Activated T-helper 17 cell treated with anti-CD3 and anti-CD28 coated beads, Interleukin-2, amount 50 U/mL, for 72 hours (primary cell): ENCODE measurements at regions not wholly inside any gene's neighbourhood (a gene's known extent, or its start where the extent isn't known, plus 50 kb on each side); places are given as distances from the start of the nearest gene placed in this dataset.
"Not testable (repeated sequence)": the region's sequence is repeated elsewhere in the genome, so short reads cannot be mapped to it uniquely, and the experiment has no call there.

ENCODE experiments used
- ATAC-seq: fragments of 150-1000 bp; cut with Tn5 transposase; replicated peaks from 2 replicates; pipeline ENCODE4 v1.10.0; 2021; ENCODE audit warnings: mild to moderate bottlenecking, moderate library complexity
- H3K27ac Mint-ChIP-seq: one replicate; pipeline ENCODE4 v1.8.0; 2022; ENCODE audit warnings: mixed read lengths
- H3K27me3 Mint-ChIP-seq: one replicate; pipeline ENCODE4 v1.8.0; 2022; ENCODE audit warnings: mixed read lengths
- H3K36me3 Mint-ChIP-seq: one replicate; pipeline ENCODE4 v1.8.0; 2022; ENCODE audit warnings: low read depth, mild to moderate bottlenecking, mixed read lengths
- H3K4me1 Mint-ChIP-seq: one replicate; pipeline ENCODE4 v1.8.0; 2022; ENCODE audit warnings: mixed read lengths
- H3K4me3 Mint-ChIP-seq: one replicate; pipeline ENCODE4 v1.8.0; 2022; ENCODE audit warnings: mild to moderate bottlenecking, mixed read lengths
- H3K9me3 Mint-ChIP-seq: one replicate; pipeline ENCODE4 v1.8.0; 2022; ENCODE audit warnings: mixed read lengths

DNA sequence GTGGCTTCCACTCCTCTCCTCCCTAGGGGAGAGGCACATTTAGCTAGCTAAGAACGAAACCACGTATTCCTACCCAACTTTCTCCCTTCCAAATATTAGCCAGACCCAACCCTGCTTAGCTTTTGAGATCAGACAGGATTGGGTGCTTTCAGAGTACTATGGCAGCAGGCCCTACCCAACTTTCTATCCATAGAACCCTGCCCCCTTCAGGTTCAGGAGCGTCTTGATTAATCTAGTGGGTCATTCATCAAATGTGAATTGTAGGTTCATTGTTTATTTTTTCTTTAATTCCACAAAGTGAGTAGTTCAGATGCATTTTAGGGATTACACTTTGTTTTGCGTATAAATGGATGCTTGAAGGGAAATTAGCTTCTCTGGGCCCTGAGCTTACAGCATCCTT is 188.3 kb downstream of the MIB1 start:
- Mint-ChIP-seq H3K9me3 (no peaks in the 10 kb centered on the region), H3K4me1 (no peaks in the 10 kb centered on the region), H3K4me3 (no peak overlapping the region), H3K27ac (no peak overlapping the region), H3K27me3 (peaks cover 8% of the 10 kb centered on the region), H3K36me3 (no peaks in the 10 kb centered on the region)
- no peak for ATAC-seq

DNA sequence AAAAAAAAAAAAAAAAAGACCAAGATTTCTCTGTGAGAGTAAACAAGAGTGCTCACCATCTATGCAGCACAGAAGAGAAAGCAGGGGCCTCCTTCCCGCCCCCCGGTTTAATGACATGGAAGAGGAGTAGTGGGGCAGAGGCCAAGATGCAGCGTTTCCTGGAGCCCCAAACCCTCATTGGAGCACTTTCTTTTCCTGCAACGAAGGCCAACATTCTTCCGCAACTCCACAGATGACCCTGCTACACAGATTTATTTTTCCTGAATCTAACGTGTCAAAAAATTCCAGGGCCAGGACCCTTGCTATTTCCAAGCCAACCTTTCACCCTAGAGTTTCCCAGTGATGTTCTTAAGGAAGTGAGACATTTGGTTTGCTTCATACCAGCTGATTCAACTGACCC is 189.6 kb downstream of the MIB1 start:
- H3K4me3 Mint-ChIP-seq: no peak overlapping the region
- H3K27ac Mint-ChIP-seq: no peak overlapping the region
- H3K27me3 Mint-ChIP-seq: peaks cover 8% of the 10 kb centered on the region
- no peaks in the 10 kb centered on the region for H3K9me3 Mint-ChIP-seq
- H3K36me3 Mint-ChIP-seq: no peaks in the 10 kb centered on the region
- ATAC-seq: no peak
- no peaks in the 10 kb centered on the region for H3K4me1 Mint-ChIP-seq

DNA sequence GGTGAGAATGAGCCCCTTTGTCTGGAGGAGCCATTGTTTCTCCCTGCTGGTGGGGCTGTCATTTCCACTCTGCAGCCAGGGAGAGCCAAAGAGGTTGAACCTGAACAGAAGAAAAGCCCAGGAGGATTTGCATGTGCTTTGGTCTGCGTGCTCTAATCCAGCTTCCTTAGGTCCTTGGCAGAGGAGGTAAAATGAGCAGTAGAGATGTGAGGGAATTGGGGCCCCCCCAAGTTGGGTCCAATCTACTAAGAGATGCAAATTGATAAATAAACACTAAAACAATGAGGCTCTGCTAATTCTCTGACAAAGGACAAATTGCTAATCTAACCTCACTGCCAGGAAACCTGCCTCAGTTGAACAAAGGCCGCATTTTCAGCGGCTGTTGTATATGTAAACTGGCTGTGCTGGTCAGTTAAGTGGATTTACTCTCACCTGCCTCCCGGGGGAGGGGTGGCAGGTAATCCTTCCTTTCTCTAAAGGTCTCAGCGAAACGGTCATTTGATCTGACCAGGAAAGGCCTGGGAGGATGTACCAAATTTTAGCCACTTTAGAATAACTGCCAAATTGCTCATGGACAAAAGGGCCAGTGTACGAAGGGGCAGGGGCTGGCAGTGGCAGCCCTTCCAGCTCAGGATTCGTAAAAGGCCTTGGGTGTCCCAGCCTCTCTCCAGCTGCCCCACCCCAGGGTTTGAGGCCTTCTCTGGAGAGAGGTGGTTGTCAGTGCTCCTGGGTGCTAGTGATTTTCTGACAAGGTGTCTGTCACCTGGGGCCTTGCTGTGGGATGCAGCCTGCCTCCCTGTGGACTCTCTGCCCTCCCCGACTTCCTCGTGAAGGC is 193.6 kb downstream of the MIB1 start:
- no peak overlapping the region for H3K27ac Mint-ChIP-seq
- no peaks in the 10 kb centered on the region for H3K9me3 Mint-ChIP-seq
- ATAC-seq: no peak
- peaks cover 10% of the 10 kb centered on the region for H3K27me3 Mint-ChIP-seq
- no peak overlapping the region for H3K4me3 Mint-ChIP-seq
- H3K4me1 Mint-ChIP-seq: no peaks in the 10 kb centered on the region
- no peaks in the 10 kb centered on the region for H3K36me3 Mint-ChIP-seq

DNA sequence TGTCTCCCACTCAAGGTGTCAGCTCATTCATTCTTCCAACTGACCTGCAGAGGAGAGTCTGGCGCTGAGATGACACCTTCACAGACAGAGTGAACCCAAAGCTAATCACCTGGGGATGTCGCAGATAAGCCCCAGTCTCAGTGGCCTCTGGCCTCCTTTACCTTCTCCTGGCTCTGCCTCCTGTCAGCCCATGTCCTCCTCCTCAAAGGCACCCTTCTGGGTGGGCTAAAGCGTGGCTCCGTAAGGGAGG is 194.1 kb downstream of the MIB1 start:
- H3K36me3 Mint-ChIP-seq: no peaks in the 10 kb centered on the region
- H3K9me3 Mint-ChIP-seq: no peaks in the 10 kb centered on the region
- no peak for ATAC-seq
- H3K4me1 Mint-ChIP-seq: no peaks in the 10 kb centered on the region
- H3K27me3 Mint-ChIP-seq: peaks cover 12% of the 10 kb centered on the region
- H3K4me3 Mint-ChIP-seq: no peak overlapping the region
- H3K27ac Mint-ChIP-seq: no peak overlapping the region

DNA sequence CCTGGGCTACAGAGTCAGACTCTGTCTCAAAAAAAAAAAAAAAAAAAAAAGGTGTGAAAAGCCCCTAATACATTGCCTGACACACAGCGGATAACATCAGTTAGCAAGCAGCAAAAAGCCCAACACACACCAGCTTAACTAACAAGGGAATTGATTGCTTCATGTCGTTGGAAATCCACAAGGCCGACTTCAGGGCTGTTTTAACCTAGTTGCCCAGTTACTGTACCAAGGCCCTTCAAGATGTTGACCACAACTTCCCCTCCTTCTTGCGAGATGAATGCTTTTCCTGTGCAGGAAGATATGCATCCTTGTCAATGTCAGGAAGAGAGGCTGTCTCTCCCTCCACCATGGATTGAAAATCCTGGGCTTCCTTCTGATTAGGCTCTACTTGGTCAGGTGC is 202.9 kb downstream of the MIB1 start:
- Mint-ChIP-seq H3K27ac (no peak overlapping the region), H3K9me3 (no peaks in the 10 kb centered on the region), H3K4me3 (no peak overlapping the region), H3K4me1 (no peaks in the 10 kb centered on the region), H3K36me3 (no peaks in the 10 kb centered on the region), H3K27me3 (peaks cover 8% of the 10 kb centered on the region)
- no peak for ATAC-seq

DNA sequence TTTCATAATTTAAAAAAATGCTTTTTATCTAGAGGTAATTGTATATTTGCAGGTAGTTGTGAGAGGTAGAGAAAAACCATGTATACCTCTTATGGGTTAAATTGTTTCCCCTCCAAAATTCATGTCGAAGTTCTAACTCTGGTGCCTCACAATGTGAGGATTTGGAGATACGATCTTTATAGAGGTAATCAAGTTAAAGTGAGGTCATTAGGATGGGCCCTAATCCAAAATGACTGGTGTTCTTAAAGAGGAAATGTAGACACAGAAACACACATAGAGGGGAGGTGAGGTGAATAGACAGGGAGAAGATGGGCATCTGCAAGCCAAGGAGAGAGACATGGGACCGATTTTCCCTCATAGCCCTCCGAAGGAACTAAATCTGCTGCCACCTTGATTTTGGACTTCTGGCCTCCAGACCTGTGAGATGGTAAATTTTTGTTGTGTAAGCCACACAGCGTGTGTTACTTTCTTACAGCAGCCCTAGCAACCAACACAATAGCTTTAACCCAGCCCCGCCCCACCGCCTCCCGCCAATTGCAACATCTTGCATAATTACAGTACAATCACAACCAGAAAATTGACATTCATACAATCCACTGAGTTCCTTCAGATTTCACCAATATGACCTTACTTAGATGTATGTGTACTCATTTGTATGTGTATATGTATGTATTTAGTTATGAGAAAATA is 208.9 kb downstream of the MIB1 start:
- Mint-ChIP-seq H3K27ac (no peak overlapping the region), H3K27me3 (peaks cover 29% of the 10 kb centered on the region), H3K4me3 (no peak overlapping the region), H3K36me3 (no peaks in the 10 kb centered on the region), H3K9me3 (no peaks in the 10 kb centered on the region), H3K4me1 (no peaks in the 10 kb centered on the region)
- ATAC-seq: no peak

DNA sequence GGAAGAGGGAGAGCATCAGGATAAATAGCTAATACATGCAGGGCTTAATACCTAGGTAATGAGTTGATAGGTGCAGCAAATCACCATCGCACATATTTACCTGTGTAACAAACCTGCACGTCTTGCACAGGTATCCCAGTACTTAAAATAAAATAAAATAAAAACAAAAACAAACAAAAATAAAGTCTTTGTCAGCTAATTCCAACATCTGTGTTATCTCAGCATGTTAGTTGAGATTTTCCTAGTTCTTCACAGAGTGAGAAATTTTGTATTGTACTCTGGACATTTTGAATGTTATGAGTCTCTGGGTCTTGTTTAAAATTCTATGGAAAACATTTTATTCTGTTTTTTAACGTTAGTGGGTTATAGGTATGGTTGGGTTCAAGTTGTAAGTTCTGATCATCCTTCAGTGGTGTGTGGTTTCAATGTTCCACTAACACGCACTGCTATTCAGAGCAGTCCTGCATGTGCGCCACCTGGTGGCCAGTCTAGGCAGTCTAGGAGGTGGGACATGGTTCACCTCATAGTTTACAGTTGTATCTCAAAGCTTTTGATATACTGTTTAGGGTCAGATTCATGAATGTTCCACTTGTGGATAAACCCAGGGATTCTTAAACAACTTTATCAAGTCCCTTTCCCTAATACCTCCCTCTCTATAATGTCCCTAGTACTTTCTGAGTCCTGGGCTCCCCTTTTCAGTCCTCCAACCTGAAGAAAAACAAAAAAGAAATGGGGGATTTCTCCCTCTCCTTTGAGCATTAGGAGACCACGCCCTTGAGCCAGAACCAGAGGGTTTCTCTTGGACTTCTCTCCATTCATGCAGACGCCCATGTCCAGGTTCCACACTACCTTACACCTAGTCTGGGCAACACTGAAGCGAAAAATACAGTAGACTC is 213.4 kb upstream of the GATA6 start:
- Mint-ChIP-seq H3K27ac (no peak overlapping the region), H3K4me1 (no peaks in the 10 kb centered on the region), H3K4me3 (no peak overlapping the region), H3K9me3 (no peaks in the 10 kb centered on the region), H3K27me3 (peaks cover 24% of the 10 kb centered on the region), H3K36me3 (no peaks in the 10 kb centered on the region)
- peak; percentile 93 for ATAC-seq

DNA sequence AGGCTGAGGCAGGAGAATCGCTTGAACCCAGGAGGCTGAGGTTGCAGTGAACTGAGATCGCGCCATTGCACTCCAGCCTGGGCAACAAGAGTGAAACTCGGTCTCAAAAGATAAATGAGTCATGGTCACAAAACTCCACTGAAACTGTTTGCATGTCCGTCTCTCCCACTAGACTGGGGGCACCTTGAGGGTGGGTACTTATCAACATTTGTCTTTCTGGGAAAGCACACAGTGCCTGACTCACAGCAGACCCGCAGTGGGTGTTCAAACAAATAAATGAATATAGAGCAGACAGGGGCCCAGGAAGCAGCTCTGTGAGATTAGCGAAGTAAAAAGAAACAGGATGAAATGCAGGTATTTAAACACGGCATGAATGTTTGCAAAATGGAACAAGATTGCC is 211.1 kb upstream of the GATA6 start:
- no peak overlapping the region for H3K27ac Mint-ChIP-seq
- H3K36me3 Mint-ChIP-seq: no peaks in the 10 kb centered on the region
- no peak overlapping the region for H3K4me3 Mint-ChIP-seq
- no peaks in the 10 kb centered on the region for H3K4me1 Mint-ChIP-seq
- H3K27me3 Mint-ChIP-seq: peaks cover 25% of the 10 kb centered on the region
- no peaks in the 10 kb centered on the region for H3K9me3 Mint-ChIP-seq
- no peak for ATAC-seq

DNA sequence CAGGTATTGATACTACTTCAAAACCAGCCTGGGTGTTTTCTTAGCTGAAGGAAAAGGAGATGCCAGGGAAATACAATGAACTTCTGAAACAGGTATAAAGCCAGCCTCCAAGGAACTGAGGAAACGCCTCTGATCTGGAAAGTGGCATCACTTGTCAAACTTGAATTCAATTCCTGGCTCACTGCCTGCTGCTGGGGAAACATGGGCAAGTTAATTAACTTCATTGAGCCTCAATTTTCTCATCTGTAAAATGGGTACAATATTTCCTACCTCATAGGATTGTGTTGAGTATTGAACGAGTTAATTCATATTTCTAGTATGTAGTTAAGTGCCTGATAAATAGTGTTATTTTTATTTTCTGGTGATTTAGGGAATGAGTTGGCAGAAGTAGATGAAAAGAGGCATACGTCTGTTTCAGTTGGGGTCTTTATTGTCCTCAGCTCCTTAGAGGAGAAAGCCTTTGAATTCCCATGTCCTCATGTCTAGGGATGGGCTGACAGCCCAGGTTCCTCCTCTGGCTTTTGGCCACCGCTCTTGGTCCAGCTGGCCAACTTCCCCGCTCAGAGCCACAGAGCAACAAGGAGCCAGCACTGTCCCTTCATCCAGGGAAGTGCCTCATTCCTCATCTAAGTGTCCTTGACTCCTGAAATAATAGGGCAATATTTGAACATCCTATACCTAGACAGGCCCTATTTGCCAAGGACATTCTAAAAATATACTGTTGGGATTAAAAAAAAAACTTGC is 210.5 kb upstream of the GATA6 start:
- Mint-ChIP-seq H3K36me3 (no peaks in the 10 kb centered on the region), H3K27me3 (peaks cover 24% of the 10 kb centered on the region), H3K27ac (no peak overlapping the region)

DNA sequence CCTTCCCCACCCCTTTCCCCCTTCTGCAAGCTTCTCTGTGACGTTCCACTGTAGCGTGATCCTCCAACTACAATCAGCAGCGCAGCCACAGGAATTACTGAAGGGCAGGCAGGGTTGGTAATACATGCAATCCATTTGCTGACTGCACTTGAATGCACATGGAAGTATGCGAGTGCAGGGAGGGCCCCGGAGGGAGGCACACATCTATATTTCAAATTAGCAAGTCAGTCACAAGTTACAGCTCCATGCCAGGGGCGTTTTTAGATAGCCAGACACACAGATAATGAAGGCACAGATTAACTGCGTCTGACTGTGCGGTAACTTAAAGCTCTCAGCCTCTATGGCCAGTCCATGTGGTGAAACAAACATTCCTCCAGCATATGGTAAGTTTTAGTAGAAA is 209.2 kb upstream of the GATA6 start:
- no peaks in the 10 kb centered on the region for H3K4me1 Mint-ChIP-seq
- no peak overlapping the region for H3K4me3 Mint-ChIP-seq
- H3K36me3 Mint-ChIP-seq: no peaks in the 10 kb centered on the region
- H3K27ac Mint-ChIP-seq: no peak overlapping the region
- H3K9me3 Mint-ChIP-seq: no peaks in the 10 kb centered on the region
- no peak for ATAC-seq
- peaks cover 22% of the 10 kb centered on the region for H3K27me3 Mint-ChIP-seq

More for the DNA sequence above, 210.5 kb upstream of the GATA6 start:
- H3K4me3 Mint-ChIP-seq: no peak overlapping the region
- H3K9me3 Mint-ChIP-seq: no peaks in the 10 kb centered on the region
- no peak for ATAC-seq
- H3K4me1 Mint-ChIP-seq: no peaks in the 10 kb centered on the region

DNA sequence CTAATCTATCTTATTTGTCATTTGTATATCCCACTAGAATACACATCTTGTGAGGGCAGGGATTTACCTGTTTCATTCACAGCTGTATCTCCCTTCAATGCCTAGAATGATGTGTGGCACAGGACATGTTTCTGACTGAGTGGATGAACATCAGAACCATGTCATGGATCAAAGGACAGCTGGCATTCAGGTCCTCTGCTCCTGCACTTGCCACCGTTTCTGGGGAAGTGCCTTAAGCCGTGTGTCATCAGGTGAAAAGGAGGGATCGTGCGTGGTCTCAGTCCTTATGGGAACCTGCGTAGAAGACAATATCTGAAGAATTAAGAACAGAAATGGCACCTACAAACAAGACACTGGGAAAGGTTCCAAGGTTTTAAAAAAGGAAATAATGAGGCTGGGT is 206.1 kb upstream of the GATA6 start:
- no peak overlapping the region for H3K4me3 Mint-ChIP-seq

DNA sequence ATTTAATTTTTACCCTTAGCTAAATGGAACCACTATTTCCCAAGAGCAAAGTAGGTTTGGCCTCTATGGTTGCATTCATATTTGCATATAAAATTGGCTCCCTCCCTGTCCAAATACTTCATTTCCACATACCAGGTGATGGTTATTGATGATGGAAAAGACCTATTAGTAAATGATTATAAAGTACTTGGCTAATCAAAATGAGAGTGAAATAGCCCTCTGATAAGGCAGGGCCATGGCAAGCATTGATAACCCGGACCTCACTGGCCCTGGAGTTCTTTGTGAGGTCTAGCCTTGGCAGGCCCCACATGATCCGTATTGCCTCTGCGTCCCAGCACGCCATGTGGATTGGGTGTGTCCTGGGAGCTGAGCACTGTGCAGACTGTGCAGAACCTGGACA is 201.1 kb upstream of the GATA6 start:
- Mint-ChIP-seq H3K4me1 (no peaks in the 10 kb centered on the region), H3K27ac (no peak overlapping the region), H3K9me3 (no peaks in the 10 kb centered on the region), H3K36me3 (no peaks in the 10 kb centered on the region), H3K4me3 (no peak overlapping the region), H3K27me3 (peaks cover 4% of the 10 kb centered on the region)
- no peak for ATAC-seq

More for the DNA sequence above, 206.1 kb upstream of the GATA6 start:
- Mint-ChIP-seq H3K9me3 (no peaks in the 10 kb centered on the region), H3K27me3 (peaks cover 16% of the 10 kb centered on the region), H3K4me1 (no peaks in the 10 kb centered on the region), H3K36me3 (no peaks in the 10 kb centered on the region), H3K27ac (no peak overlapping the region)
- no peak for ATAC-seq

DNA sequence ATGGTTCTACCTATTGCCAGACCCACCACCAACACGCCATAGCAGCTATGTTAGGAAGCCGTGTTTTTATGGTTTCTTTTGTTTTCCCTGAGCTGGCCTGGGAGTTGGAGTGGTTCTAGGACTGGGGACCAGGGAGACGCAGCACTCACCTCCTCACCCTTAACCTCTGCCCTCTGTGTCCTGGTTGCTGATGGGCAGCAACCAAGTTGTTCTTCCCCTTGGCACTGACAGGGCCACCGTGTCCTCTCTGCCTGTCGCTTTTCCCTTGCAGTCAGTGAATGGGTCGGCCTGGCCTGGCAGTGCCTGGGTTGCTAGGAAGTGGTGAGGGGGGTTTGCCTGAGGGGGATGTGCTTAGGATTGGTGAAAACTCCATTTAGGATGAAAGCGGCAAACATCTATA is 197.1 kb upstream of the GATA6 start:
- Mint-ChIP-seq H3K36me3 (no peaks in the 10 kb centered on the region), H3K9me3 (no peaks in the 10 kb centered on the region), H3K4me3 (no peak overlapping the region), H3K27me3 (no peaks in the 10 kb centered on the region), H3K4me1 (no peaks in the 10 kb centered on the region), H3K27ac (no peak overlapping the region)
- ATAC-seq: no peak

DNA sequence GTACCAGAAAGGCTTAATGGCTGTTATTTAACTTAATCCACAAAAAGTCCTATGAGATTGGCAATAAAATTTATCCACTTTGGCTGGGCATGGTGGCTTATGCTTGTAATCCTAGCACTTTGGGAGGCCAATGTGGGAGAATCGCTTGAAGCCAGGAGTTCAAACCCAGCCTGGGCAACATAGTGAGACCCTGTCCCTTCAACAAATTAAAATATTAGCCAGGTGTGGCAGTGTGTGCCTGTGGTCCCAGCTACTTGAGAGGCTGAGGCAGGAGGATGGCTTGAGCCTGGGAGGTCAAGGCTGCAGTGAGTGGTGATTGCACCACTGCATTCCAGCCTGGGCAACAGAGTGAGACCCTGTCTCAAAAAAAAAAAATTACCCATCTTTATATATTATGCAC is 193.4 kb upstream of the GATA6 start:
- not testable (repeated sequence) for H3K4me1 Mint-ChIP-seq, H3K36me3 Mint-ChIP-seq, H3K9me3 Mint-ChIP-seq, H3K27ac Mint-ChIP-seq, H3K4me3 Mint-ChIP-seq, ATAC-seq, H3K27me3 Mint-ChIP-seq
